ENCODE measurements at regions not wholly inside any gene's neighbourhood (a gene's known extent, or its start where the extent isn't known, plus 50 kb on each side); places are given as distances from the start of the nearest gene placed in this dataset.
"Not testable (repeated sequence)": the region's sequence is repeated elsewhere in the genome, so short reads cannot be mapped to it uniquely, and the experiment has no call there.

DNA sequence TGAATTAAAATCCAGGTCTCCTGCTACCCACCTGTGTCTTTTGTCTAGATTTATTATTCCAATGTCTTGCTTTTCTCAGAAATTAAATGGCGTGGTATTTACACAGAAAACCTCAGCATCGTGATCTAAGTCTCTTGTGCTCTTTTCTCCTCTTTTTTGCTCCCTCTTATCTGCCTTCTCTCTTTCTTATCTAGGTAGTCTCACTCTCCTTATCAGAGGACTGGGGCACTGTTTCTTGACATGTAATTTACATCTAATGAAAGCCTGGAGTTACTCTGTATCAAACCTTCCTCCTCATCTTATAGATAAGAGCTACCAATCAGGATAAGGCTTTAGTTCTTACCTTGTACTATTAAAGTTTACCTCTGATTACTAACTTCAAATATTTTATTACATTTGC, 933.8 kb downstream of the TLE1 start:
- no peak for DNase-seq (ENCODE audit: low read depth)
- H3K4me3 ChIP-seq (replicated peaks; ENCODE audit: low read depth, low read length): no peak overlapping the region
- TF ChIP-seq, protein P1, sequence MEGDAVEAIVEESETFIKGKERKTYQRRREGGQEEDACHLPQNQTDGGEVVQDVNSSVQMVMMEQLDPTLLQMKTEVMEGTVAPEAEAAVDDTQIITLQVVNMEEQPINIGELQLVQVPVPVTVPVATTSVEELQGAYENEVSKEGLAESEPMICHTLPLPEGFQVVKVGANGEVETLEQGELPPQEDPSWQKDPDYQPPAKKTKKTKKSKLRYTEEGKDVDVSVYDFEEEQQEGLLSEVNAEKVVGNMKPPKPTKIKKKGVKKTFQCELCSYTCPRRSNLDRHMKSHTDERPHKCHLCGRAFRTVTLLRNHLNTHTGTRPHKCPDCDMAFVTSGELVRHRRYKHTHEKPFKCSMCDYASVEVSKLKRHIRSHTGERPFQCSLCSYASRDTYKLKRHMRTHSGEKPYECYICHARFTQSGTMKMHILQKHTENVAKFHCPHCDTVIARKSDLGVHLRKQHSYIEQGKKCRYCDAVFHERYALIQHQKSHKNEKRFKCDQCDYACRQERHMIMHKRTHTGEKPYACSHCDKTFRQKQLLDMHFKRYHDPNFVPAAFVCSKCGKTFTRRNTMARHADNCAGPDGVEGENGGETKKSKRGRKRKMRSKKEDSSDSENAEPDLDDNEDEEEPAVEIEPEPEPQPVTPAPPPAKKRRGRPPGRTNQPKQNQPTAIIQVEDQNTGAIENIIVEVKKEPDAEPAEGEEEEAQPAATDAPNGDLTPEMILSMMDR (IDR thresholded peaks at IDR 0.05; ENCODE audit: low read length, missing control alignments): no peak

DNA sequence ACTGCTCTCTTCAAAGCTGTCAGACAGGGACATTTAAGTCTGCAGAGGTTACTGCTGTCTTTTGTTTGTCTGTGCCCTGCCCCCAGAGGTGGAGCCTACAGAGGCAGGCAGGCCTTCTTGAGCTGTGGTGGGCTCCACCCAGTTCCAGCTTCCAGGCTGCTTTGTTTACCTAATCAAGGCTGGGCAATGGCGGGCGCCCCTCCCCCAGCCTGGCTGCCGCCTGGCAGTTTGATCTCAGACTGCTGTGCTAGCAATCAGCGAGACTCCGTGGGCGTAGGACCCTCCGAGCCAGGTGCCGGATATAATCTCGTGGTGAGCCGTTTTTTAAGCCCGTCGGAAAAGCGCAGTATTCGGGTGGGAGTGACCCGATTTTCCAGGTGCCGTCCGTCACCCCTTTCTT, 942.3 kb downstream of the TLE1 start:
- DNase-seq (ENCODE audit: low read depth); H3K4me3 ChIP-seq (replicated peaks; ENCODE audit: low read depth, low read length): not testable (repeated sequence)

DNA sequence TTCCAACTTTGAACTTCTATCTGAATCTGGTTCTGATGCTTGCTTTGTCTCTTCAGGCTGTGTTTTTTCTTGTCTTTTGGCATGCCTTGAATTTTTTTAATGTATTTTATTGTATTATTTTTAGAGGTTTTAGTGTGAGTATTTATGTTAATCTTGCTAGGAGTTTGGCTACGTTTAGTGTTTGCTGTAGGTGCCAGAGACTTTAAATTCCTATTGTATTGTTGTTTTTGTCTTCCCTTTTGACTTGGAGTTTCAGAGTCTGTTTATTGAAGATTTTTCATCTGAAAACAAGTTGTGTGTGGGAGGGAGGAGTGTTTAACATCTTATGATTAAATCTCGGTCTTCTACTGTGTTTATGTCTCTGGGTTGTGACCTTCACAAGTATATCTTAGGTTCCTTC, 956.8 kb downstream of the TLE1 start:
- TF ChIP-seq, protein P1 (IDR thresholded peaks at IDR 0.05; ENCODE audit: low read length, missing control alignments): no peak
- H3K4me3 ChIP-seq (replicated peaks; ENCODE audit: low read depth, low read length): no peak overlapping the region
- no peak for DNase-seq (ENCODE audit: low read depth)

DNA sequence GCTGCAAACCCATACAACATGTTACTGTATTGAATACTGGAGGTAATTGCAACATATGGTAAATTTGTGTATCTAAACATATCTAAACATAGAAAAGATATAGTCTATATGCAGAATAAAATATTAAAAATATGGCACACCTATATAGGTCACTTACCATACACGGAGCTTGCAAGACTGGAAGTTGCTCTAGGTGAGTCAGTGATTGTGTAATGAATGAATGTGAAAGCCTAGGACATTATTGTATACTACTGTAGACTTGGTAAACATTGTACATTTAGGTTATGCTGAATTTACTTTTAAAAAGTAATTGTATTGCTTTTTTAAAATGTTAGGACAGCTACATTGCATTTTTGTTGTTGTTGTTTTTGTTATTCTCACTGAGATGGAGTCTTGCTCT, 968.8 kb downstream of the TLE1 start:
- TF ChIP-seq, protein P1 (IDR thresholded peaks at IDR 0.05; ENCODE audit: low read length, missing control alignments): no peak
- H3K4me3 ChIP-seq (replicated peaks; ENCODE audit: low read depth, low read length): no peak overlapping the region
- no peak for DNase-seq (ENCODE audit: low read depth)

DNA sequence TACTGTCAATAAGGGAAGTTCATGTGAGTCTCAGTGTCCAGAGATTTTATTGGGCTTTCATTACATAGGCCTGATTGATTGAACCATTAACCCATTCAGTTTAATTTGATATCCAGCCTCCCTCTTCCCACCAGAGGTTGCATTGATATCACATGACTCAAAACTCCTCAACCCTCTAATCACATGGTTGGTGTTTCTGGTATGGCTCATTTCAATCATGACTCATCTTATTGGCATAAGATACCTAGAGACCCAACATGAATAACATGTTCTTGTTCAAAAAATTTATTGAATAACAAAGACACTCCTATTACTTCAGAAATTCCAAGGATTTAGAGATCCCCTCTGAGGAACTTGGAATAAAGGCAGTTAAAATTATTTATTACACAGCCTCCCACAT, 982.2 kb downstream of the TLE1 start:
- DNase-seq (ENCODE audit: low read depth): peak; percentile 16
- TF ChIP-seq, protein P1 (IDR thresholded peaks at IDR 0.05; ENCODE audit: low read length, missing control alignments): no peak
- no peak overlapping the region for H3K4me3 ChIP-seq (replicated peaks; ENCODE audit: low read depth, low read length)

DNA sequence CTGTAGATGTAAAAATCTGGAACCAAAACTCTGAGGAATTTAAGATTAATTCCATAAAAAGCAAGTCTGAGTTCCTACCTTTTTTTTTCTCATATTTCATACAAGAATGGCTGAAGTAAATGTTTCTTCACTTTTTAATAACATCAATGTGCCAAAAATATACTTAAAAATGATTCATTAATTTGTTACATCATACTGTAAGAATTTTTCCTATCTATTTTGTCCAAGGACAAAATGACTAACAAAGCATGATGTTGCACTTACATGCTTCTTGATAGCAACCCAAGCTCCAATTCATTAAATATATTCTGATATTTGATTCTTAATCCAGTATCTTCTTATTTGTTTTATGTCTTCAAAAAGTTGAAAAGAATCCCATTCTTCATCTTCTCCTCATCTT, 988.3 kb downstream of the TLE1 start:
- H3K4me3 ChIP-seq (replicated peaks; ENCODE audit: low read depth, low read length): no peak overlapping the region
- TF ChIP-seq, protein P1 (IDR thresholded peaks at IDR 0.05; ENCODE audit: low read length, missing control alignments): no peak
- DNase-seq (ENCODE audit: low read depth): peak; percentile 25

DNA sequence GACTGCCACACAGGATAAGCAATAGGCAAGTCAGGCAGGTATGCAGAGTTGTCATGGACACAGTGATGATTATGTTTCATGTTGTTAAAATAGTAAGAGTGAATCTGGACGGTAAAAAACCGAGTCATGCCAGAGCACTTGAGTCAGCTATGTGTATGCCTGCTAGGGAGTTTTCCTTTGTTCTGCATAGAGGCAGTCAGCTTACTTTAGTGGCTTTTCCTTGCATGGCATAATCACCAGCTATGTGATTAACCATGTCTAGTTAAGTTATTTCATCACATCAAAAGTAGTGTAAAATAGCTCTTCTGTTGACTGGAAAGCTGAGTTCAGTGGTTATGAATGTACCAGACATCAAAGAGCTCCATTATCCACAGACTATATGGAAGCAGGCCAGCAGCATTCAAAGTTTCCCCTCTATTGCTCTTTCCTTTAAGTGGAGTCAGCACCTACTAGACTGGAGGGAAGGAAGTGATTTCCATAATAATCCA, 989.8 kb downstream of the TLE1 start:
- peak; percentile 64 for DNase-seq (ENCODE audit: low read depth)
- TF ChIP-seq, protein P1 (IDR thresholded peaks at IDR 0.05; ENCODE audit: low read length, missing control alignments): no peak
- no peak overlapping the region for H3K4me3 ChIP-seq (replicated peaks; ENCODE audit: low read depth, low read length)

All from fibroblast of pulmonary artery (primary cell).